ENCODE measurements at regions not wholly inside any gene's neighbourhood (a gene's known extent, or its start where the extent isn't known, plus 50 kb on each side); places are given as distances from the start of the nearest gene placed in this dataset.

GRCh38 chr15:81765816-81766215 lies 280.0 kb downstream of the MEX3B start:
- in situ Hi-C loops (cut with HindIII; ENCODE audit: low pct_ligation_motif_present, low pct_unique_long_range_greater_than_20kb, low sequenced_read_pairs), result no loop called here
- DNase-seq, result no peak

- in situ Hi-C loops (cut with HindIII; ENCODE audit: low pct_ligation_motif_present, low pct_unique_long_range_greater_than_20kb, low sequenced_read_pairs), result no loop called here
- no peak for DNase-seq
These were observed 282.5 kb downstream of the MEX3B start for GRCh38 chr15:81763304-81763703.

GRCh38 chr15:81760686-81761085 lies 285.1 kb downstream of the MEX3B start:
- in situ Hi-C loops (cut with HindIII; ENCODE audit: low pct_ligation_motif_present, low pct_unique_long_range_greater_than_20kb, low sequenced_read_pairs), result no loop called here
- DNase-seq, result no peak

GRCh38 chr15:81758818-81759284 lies 287.0 kb downstream of the MEX3B start:
- no peak for DNase-seq
- in situ Hi-C loops (cut with HindIII; ENCODE audit: low pct_ligation_motif_present, low pct_unique_long_range_greater_than_20kb, low sequenced_read_pairs), result no loop called here

- DNase-seq, result no peak
- in situ Hi-C loops (cut with HindIII; ENCODE audit: low pct_ligation_motif_present, low pct_unique_long_range_greater_than_20kb, low sequenced_read_pairs), result no loop called here
These were observed 290.2 kb downstream of the MEX3B start for GRCh38 chr15:81755626-81756025.

GRCh38 chr15:81754078-81754477 lies 291.7 kb downstream of the MEX3B start:
- no peak for DNase-seq
- in situ Hi-C loops (cut with HindIII; ENCODE audit: low pct_ligation_motif_present, low pct_unique_long_range_greater_than_20kb, low sequenced_read_pairs), result no loop called here

- in situ Hi-C loops (cut with HindIII; ENCODE audit: low pct_ligation_motif_present, low pct_unique_long_range_greater_than_20kb, low sequenced_read_pairs), result no loop called here
- no peak for DNase-seq
These were observed 292.8 kb downstream of the MEX3B start for GRCh38 chr15:81752974-81753373.

- in situ Hi-C loops (cut with HindIII; ENCODE audit: low pct_ligation_motif_present, low pct_unique_long_range_greater_than_20kb, low sequenced_read_pairs), result no loop called here
- DNase-seq, result no peak
These were observed 293.3 kb downstream of the MEX3B start for GRCh38 chr15:81752546-81752942.

- DNase-seq, result no peak
- in situ Hi-C loops (cut with HindIII; ENCODE audit: low pct_ligation_motif_present, low pct_unique_long_range_greater_than_20kb, low sequenced_read_pairs), result no loop called here
These were observed 293.8 kb downstream of the MEX3B start for GRCh38 chr15:81751816-81752545.

GRCh38 chr15:81751256-81751655 lies 294.6 kb downstream of the MEX3B start:
- DNase-seq, result no peak
- in situ Hi-C loops (cut with HindIII; ENCODE audit: low pct_ligation_motif_present, low pct_unique_long_range_greater_than_20kb, low sequenced_read_pairs), result no loop called here

- DNase-seq, result no peak
- in situ Hi-C loops (cut with HindIII; ENCODE audit: low pct_ligation_motif_present, low pct_unique_long_range_greater_than_20kb, low sequenced_read_pairs), result no loop called here
These were observed 296.0 kb downstream of the MEX3B start for GRCh38 chr15:81749716-81750375.

GRCh38 chr15:81747482-81747881 lies 298.3 kb downstream of the MEX3B start:
- no peak for DNase-seq
- in situ Hi-C loops (cut with HindIII; ENCODE audit: low pct_ligation_motif_present, low pct_unique_long_range_greater_than_20kb, low sequenced_read_pairs), result no loop called here

GRCh38 chr15:81747026-81747425 lies 298.8 kb downstream of the MEX3B start:
- no peak for DNase-seq

GRCh38 chr15:81744364-81744763 lies 301.5 kb downstream of the MEX3B start:
- in situ Hi-C loops (cut with HindIII; ENCODE audit: low pct_ligation_motif_present, low pct_unique_long_range_greater_than_20kb, low sequenced_read_pairs), result no loop called here
- no peak for DNase-seq

More at GRCh38 chr15:81747026-81747425, 298.8 kb downstream of the MEX3B start:
- in situ Hi-C loops (cut with HindIII; ENCODE audit: low pct_ligation_motif_present, low pct_unique_long_range_greater_than_20kb, low sequenced_read_pairs), result no loop called here

GRCh38 chr15:81740416-81740815 lies 305.4 kb downstream of the MEX3B start:
- in situ Hi-C loops (cut with HindIII; ENCODE audit: low pct_ligation_motif_present, low pct_unique_long_range_greater_than_20kb, low sequenced_read_pairs), result no loop called here
- no peak for DNase-seq

GRCh38 chr15:81729340-81729739 lies 316.5 kb downstream of the MEX3B start:
- in situ Hi-C loops (cut with HindIII; ENCODE audit: low pct_ligation_motif_present, low pct_unique_long_range_greater_than_20kb, low sequenced_read_pairs), result no loop called here
- no peak for DNase-seq

GRCh38 chr15:81728726-81729125 lies 317.1 kb downstream of the MEX3B start:
- no peak for DNase-seq
- in situ Hi-C loops (cut with HindIII; ENCODE audit: low pct_ligation_motif_present, low pct_unique_long_range_greater_than_20kb, low sequenced_read_pairs), result no loop called here

- in situ Hi-C loops (cut with HindIII; ENCODE audit: low pct_ligation_motif_present, low pct_unique_long_range_greater_than_20kb, low sequenced_read_pairs), result no loop called here
- no peak for DNase-seq
These were observed 320.2 kb downstream of the MEX3B start for GRCh38 chr15:81725590-81725989.

- in situ Hi-C loops (cut with HindIII; ENCODE audit: low pct_ligation_motif_present, low pct_unique_long_range_greater_than_20kb, low sequenced_read_pairs), result no loop called here
These were observed 321.3 kb downstream of the MEX3B start for GRCh38 chr15:81724536-81724935.

GRCh38 chr15:81723701-81724100 lies 322.1 kb downstream of the MEX3B start:
- in situ Hi-C loops (cut with HindIII; ENCODE audit: low pct_ligation_motif_present, low pct_unique_long_range_greater_than_20kb, low sequenced_read_pairs), result no loop called here
- no peak for DNase-seq

More at GRCh38 chr15:81724536-81724935, 321.3 kb downstream of the MEX3B start:
- DNase-seq, result no peak

Data from ACHN (cell line).